ENCODE measurements at regions not wholly inside any gene's neighbourhood (a gene's known extent, or its start where the extent isn't known, plus 50 kb on each side); places are given as distances from the start of the nearest gene placed in this dataset.

DNA sequence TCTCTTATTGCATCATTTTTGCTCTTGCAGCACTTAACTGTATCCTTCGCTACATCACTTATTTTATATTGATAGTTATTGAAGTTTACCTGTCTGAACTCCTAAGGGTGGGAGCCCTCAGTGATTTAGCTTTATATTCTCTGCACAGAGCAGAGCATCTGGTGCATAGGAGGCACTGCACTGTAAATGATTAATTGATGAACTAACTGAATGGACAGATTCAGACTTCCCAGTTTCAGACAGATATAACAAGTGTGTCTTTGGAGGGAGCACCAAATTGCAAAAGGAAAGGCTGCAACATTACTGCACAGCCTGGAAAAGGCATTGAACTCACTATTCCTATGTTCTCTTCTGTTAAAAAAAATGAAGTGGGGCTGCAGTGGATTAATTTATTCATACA, 160.3 kb downstream of the EDN1 start:
- Histone ChIP-seq H3K27me3 (ENCODE audit: insufficient read depth, poor library complexity, severe bottlenecking) (no peaks in the 10 kb centered on the region), H3K4me1 (ENCODE audit: insufficient read depth, poor library complexity, severe bottlenecking) (no peaks in the 10 kb centered on the region), H3K36me3 (ENCODE audit: low read depth) (no peaks in the 10 kb centered on the region), H3K9me3 (ENCODE audit: severe bottlenecking) (no peaks in the 10 kb centered on the region), H3K27ac (ENCODE audit: poor library complexity, severe bottlenecking) (no peak overlapping the region), H3K4me3 (ENCODE audit: severe bottlenecking) (no peak overlapping the region)
- no peak for DNase-seq (ENCODE audit: low spot score)
- ATAC-seq (ENCODE audit: low read depth): no peak
- TF ChIP-seq CTCF (IDR thresholded peaks at IDR 0.05; ENCODE audit: poor library complexity, severe bottlenecking): no peak

DNA sequence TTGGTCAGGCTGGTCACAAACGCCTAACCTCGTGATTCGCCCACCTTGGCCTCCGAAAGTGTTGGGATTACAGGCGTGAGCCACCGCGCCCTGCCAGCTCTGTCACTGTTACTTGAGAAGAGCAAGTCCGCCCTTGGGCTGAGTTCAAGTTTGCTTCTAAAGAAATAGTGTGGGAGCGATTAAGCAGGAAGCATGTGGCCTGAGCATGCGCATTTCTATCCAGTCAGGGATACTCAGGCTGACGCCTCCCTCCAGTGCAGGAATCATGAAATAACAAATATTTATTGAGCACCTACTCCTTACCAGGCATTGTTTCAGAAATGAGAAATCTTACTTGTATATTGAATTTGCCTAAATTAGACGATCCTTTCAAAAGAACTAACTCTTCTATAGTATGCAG, 166.2 kb downstream of the EDN1 start:
- Histone ChIP-seq H3K4me3 (ENCODE audit: severe bottlenecking) (no peak overlapping the region), H3K27me3 (ENCODE audit: insufficient read depth, poor library complexity, severe bottlenecking) (no peaks in the 10 kb centered on the region), H3K9me3 (ENCODE audit: severe bottlenecking) (no peaks in the 10 kb centered on the region), H3K36me3 (ENCODE audit: low read depth) (no peaks in the 10 kb centered on the region), H3K4me1 (ENCODE audit: insufficient read depth, poor library complexity, severe bottlenecking) (no peaks in the 10 kb centered on the region), H3K27ac (ENCODE audit: poor library complexity, severe bottlenecking) (no peak overlapping the region)
- DNase-seq (ENCODE audit: low spot score) (no peak), ATAC-seq (ENCODE audit: low read depth) (no peak)
- TF ChIP-seq CTCF (IDR thresholded peaks at IDR 0.05; ENCODE audit: poor library complexity, severe bottlenecking): no peak

GRCh38 chr6:12457094-12457493, 166.9 kb downstream of the EDN1 start:
- Histone ChIP-seq H3K27ac (ENCODE audit: poor library complexity, severe bottlenecking) (no peak overlapping the region), H3K4me1 (ENCODE audit: insufficient read depth, poor library complexity, severe bottlenecking) (no peaks in the 10 kb centered on the region), H3K9me3 (ENCODE audit: severe bottlenecking) (no peaks in the 10 kb centered on the region), H3K4me3 (ENCODE audit: severe bottlenecking) (no peak overlapping the region), H3K36me3 (ENCODE audit: low read depth) (no peaks in the 10 kb centered on the region), H3K27me3 (ENCODE audit: insufficient read depth, poor library complexity, severe bottlenecking) (no peaks in the 10 kb centered on the region)
- ATAC-seq (ENCODE audit: low read depth): no peak
- DNase-seq (ENCODE audit: low spot score): no peak
- TF ChIP-seq CTCF (IDR thresholded peaks at IDR 0.05; ENCODE audit: poor library complexity, severe bottlenecking): no peak

DNA sequence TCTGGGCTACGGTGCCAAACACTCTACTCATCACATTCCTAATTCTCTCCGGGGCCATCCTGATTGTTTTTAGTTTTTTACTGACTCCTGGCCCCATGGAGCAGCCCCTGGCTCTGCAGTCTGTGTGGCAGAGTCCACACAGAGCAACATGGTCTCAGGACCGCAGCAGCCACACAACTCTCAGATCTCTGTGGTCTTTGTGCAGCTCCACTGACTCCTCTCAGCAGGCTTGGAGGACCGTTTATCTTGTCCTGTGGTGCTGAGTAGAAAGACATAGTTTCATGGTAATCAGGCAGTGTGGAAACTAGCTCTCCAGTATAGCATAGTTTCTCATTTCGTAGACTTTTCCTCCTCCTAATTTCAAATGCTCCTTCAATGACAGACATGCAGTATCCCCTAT, 168.4 kb downstream of the EDN1 start:
- Histone ChIP-seq H3K9me3 (ENCODE audit: severe bottlenecking) (no peaks in the 10 kb centered on the region), H3K4me3 (ENCODE audit: severe bottlenecking) (no peak overlapping the region)

More for the DNA sequence above, 168.4 kb downstream of the EDN1 start:
- Histone ChIP-seq H3K27ac (ENCODE audit: poor library complexity, severe bottlenecking) (no peak overlapping the region), H3K36me3 (ENCODE audit: low read depth) (no peaks in the 10 kb centered on the region), H3K27me3 (ENCODE audit: insufficient read depth, poor library complexity, severe bottlenecking) (no peaks in the 10 kb centered on the region), H3K4me1 (ENCODE audit: insufficient read depth, poor library complexity, severe bottlenecking) (no peaks in the 10 kb centered on the region)
- ATAC-seq (ENCODE audit: low read depth): no peak
- no peak for DNase-seq (ENCODE audit: low spot score)
- TF ChIP-seq CTCF (IDR thresholded peaks at IDR 0.05; ENCODE audit: poor library complexity, severe bottlenecking): no peak
